Muscle layer of colon (tissue), 2 donors: ENCODE measurements at regions not wholly inside any gene's neighbourhood (a gene's known extent, or its start where the extent isn't known, plus 50 kb on each side); places are given as distances from the start of the nearest gene placed in this dataset.

Source experiments
- H3K27ac ChIP-seq: one replicate; pipeline ENCODE4 v1.7.0; 2013; ENCODE audit warnings: low read depth, mild to moderate bottlenecking, low read length, moderate library complexity
- H3K27me3 ChIP-seq, 2 donors: one replicate each; pipeline ENCODE4 v1.7.0; 2013; ENCODE audit warnings: low read length in 2 of 2, mild to moderate bottlenecking in 2 of 2; ENCODE audit not compliant: insufficient read depth in 2 of 2, control insufficient read depth in 1 of 2
- H3K36me3 ChIP-seq: one replicate; pipeline ENCODE4 v1.7.0; 2013; ENCODE audit warnings: mild to moderate bottlenecking, low read length; ENCODE audit not compliant: insufficient read depth
- H3K4me1 ChIP-seq: one replicate; pipeline ENCODE4 v1.7.0; 2013; ENCODE audit warnings: mild to moderate bottlenecking, low read length; ENCODE audit not compliant: insufficient read depth
- H3K4me3 ChIP-seq, 2 donors: one replicate each; pipeline ENCODE4 v1.7.0; 2013; ENCODE audit warnings: low read length in 2 of 2, low read depth in 1 of 2, mild to moderate bottlenecking in 1 of 2, moderate library complexity in 1 of 2
- H3K9ac ChIP-seq: one replicate; pipeline ENCODE4 v1.7.0; 2013; ENCODE audit warnings: low read length
- H3K9me3 ChIP-seq: one replicate; pipeline ENCODE4 v1.7.0; 2013; ENCODE audit warnings: mild to moderate bottlenecking, low read length
- donor health status: abdominal sarcoma.
- donor health status: Adenocarcinoma of cecum.

DNA sequence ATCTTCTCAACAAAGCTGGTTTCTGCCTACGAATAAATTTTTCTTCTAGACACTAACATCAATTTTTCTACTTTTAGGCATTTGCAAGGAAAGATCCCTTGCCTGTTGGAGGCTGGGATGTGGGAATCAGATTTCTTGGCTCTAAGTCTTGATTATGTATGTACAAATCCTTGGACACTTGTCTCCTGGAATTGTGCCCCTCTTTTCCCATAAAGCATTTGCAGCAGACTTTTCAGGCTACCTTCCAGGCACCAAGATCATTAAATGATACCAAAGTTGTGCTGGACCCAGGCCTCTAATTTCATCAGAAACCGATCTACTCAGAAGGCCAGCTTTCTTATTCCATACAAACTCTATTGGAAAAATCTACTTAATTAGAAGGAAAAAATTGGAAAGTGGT, 339.5 kb upstream of the DIPK2B start:
- H3K27me3 ChIP-seq: peaks cover 0 to 7% of the 10 kb centered on the region in 2 donors
- no peak overlapping the region for H3K9ac ChIP-seq
- no peaks in the 10 kb centered on the region for H3K4me1 ChIP-seq
- no peaks in the 10 kb centered on the region for H3K9me3 ChIP-seq
- no peaks in the 10 kb centered on the region for H3K36me3 ChIP-seq
- H3K4me3 ChIP-seq: no peak overlapping the region
- no peak overlapping the region for H3K27ac ChIP-seq

DNA sequence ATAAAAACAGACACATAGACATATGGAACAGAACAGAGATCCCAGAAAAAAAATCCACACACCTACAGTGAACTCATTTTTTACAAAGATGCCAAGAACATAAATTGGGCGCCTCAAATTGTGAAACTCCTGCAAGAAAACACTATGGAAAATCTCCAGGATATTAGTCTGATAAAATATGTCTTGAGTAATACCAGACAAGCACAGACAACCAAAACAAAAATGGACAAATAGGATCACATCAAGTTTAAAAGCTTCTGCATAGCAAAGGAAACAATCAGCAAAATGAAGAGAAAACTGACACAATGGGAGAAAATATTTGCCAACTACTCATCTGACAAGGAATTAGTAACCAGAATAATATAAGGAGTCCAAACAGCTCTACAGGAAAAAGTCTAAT, 337.3 kb upstream of the DIPK2B start:
- Histone ChIP-seq H3K36me3 (no peaks in the 10 kb centered on the region), H3K4me3 (no peak overlapping the region), H3K27me3 (peaks cover 0 to 3% of the 10 kb centered on the region in 2 donors), H3K9me3 (no peaks in the 10 kb centered on the region), H3K27ac (no peak overlapping the region), H3K9ac (no peak overlapping the region), H3K4me1 (no peaks in the 10 kb centered on the region)

DNA sequence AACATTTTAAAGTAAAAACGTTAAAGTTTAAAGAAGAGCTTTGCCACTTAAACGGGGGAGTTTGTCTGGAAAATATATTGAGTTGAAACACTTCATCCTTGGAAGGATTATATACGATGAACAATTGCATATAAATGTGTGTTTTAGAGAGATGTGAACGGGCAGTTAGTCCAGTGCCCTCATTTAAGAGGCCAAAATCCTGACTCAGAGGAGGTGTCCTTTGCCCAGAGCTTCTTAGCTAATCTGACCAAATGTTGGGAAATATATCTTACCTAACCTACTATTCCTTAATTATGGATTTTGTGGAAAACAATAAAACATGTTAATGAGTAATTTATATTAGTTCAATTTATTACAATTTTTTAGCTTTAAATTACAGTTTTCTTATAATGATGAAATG, 327.2 kb upstream of the DIPK2B start:
- Histone ChIP-seq H3K4me3 (no peak overlapping the region), H3K36me3 (no peaks in the 10 kb centered on the region), H3K27me3 (no peaks in the 10 kb centered on the region), H3K4me1 (no peaks in the 10 kb centered on the region), H3K9ac (no peak overlapping the region), H3K9me3 (no peaks in the 10 kb centered on the region), H3K27ac (no peak overlapping the region)

DNA sequence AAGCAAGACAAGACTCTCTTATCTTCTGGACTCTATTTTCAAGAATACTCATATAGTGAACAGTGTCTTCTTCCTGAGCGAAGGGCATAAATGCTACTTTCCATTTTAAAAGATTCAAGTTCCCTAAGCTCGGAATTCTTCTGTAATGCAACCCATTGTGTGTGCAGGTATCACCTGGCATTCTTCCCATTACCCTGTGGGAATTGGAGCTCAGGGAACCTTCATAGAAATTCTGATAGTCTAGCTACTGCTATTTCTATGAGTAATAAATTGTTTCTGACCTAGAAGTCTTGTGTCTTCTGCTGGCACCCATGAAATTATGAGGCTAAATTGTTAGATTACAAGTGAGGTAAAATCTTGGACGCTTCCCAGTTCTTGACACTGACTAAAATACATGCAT, 324.1 kb upstream of the DIPK2B start:
- H3K9me3 ChIP-seq: no peaks in the 10 kb centered on the region
- H3K27ac ChIP-seq: no peak overlapping the region
- no peak overlapping the region for H3K9ac ChIP-seq
- no peaks in the 10 kb centered on the region for H3K36me3 ChIP-seq
- no peak overlapping the region for H3K4me3 ChIP-seq
- H3K27me3 ChIP-seq: no peaks in the 10 kb centered on the region
- H3K4me1 ChIP-seq: no peaks in the 10 kb centered on the region

DNA sequence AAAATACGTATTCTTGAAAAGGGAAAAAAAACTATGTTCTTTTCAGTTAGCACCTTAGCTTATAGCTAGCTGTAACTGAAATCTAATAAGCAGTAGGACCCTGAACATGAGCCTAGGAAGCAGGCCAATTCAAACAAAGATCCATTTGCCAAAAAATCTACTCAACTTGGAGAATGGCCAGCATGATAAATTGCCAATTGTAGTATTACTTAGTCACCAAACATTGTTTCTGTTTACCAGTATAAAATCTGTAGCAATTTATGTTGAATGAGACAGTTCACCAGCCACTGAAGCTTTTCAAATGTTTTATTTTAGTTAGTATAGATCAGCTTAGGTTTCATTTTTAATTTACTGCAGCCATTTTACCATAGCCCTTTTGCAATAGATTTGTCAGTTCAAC, 323.6 kb upstream of the DIPK2B start:
- Histone ChIP-seq H3K9ac (no peak overlapping the region), H3K36me3 (no peaks in the 10 kb centered on the region), H3K4me3 (no peak overlapping the region), H3K27me3 (no peaks in the 10 kb centered on the region), H3K4me1 (no peaks in the 10 kb centered on the region), H3K27ac (no peak overlapping the region), H3K9me3 (no peaks in the 10 kb centered on the region)

DNA sequence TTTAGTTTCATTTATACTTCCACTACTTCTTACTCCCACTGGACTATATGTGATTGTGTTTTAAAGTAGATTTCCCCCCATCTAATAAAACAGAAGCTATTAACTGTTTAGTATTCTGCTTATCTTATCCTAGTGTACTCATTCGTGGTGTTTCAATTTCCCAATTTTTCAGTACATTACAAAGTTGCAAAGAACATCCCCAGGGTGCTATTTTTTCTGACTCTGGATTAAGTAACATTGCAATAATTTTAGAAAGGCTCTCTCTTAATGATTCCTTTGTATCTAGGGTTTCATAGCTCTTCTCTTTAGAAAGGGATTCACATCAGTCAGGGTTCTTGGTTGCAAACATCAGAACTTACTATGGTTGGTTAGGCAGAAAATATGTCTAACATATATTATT, 317.9 kb upstream of the DIPK2B start:
- Histone ChIP-seq H3K4me1 (peaks cover 19% of the 10 kb centered on the region), H3K36me3 (no peaks in the 10 kb centered on the region), H3K27ac (no peak overlapping the region), H3K27me3 (no peaks in the 10 kb centered on the region), H3K9ac (no peak overlapping the region), H3K9me3 (no peaks in the 10 kb centered on the region), H3K4me3 (no peak overlapping the region)

DNA sequence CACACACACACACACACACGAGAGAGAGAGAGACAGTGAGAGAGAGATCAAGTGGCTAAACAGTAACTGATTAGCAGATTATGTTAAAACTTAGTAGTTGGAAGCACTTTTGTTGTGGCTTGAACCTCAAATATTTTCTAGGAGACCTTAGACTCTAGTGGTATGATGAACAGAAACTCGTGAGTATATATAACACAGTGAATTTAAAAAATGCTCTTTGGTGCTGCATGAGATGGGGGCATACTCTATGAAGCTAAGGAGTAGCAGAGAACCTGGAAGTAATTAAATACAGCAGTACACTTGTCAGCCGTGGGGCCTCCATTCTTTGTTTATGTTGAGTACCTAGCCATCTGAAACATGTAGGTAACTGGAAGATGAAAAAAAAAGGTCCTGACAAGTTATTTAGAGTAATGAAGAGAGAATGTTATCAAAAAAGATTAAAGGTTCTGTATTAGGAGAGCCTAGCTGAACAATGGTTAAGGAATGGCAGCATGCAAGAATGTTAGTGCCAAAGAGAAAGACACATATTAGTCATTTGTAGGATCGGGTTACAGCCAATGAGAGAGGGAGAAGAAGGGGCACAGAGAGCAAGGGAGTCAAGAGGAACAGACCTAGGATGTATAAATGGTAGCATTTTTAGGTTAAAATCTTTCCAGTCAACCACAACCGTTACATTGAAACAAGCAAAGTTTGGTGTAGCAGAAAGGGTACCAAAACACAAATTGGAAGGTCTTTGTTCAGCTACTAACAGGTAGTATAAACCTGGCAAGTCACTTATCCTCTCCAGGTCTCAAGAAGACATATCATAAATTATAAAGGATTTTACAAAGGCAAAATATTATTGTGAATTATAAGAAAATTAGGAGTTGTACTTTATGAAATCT, 316.7 kb upstream of the DIPK2B start:
- H3K4me3 ChIP-seq: no peak overlapping the region
- no peak overlapping the region for H3K9ac ChIP-seq
- no peak overlapping the region for H3K27ac ChIP-seq
- no peaks in the 10 kb centered on the region for H3K9me3 ChIP-seq
- no peaks in the 10 kb centered on the region for H3K36me3 ChIP-seq
- no peaks in the 10 kb centered on the region for H3K27me3 ChIP-seq
- H3K4me1 ChIP-seq: peaks cover 19% of the 10 kb centered on the region

DNA sequence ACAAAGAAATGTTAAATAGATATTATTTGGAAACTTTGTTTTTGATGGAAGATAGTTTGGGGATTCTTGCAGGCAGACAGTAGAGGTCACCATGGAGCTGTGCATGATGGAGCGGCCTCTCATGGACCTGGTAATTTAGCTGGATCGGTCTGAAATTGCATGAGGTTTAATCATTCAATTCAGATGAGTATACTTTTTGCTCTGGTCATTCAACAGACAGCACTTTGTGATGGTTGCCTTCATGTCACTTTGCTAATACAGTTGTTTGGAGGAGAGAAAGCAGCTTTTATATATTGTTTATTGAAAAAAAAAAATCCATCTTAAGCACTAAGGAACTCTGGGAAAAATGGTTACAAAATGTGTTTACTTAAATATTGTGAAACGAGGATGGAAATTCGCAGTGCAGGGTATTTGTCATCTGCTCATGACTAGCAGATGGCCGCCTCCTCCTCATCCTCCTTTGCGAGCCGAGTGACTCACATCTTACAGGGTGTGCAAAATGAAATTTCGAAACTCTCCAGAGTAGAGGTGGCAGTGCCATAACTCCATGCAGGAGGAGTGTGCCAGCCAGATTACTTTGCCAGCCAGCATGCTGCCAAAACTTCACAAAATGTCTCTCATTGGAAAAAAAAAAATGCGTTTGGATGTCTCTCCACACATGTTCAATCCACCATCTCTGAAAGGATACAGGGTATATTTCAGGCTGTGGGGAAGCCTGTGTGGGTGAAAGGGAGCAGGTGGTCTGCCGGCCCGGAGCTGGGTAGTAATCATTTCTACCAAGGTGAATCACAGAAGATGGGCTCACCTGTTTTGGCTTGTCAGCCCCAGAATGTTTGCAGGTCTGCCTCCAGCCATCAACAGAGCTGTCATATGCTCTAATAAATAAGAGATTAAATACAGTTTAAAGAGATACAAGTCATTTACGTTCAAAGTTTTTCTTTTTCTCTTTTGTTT, 314.9 kb upstream of the DIPK2B start:
- no peak overlapping the region for H3K4me3 ChIP-seq

DNA sequence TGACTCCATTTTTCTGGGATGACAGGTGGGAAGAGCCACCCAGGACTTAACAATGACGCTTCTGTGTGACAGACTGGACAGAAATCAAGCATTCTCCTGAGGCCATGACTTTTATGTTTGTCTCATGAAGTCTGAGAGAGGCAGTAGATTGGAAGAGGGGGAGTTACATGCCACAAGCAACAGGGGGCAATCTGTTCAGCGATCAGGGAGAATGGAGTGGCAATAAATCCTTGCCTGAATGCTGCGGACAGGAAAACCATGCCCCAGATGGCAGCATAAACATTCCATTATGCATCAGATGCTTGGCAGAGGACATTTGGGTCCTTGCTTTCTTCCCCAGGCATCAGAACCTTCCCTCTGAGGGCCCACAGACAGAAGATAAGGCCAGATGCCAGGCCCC, 312.4 kb upstream of the DIPK2B start:
- no peak overlapping the region for H3K4me3 ChIP-seq
- no peak overlapping the region for H3K9ac ChIP-seq
- H3K27ac ChIP-seq: no peak overlapping the region
- H3K27me3 ChIP-seq: no peaks in the 10 kb centered on the region
- H3K4me1 ChIP-seq: peaks cover 33% of the 10 kb centered on the region
- no peaks in the 10 kb centered on the region for H3K36me3 ChIP-seq
- H3K9me3 ChIP-seq: no peaks in the 10 kb centered on the region

More for the DNA sequence above, 314.9 kb upstream of the DIPK2B start:
- H3K27me3 ChIP-seq: no peaks in the 10 kb centered on the region
- H3K9me3 ChIP-seq: no peaks in the 10 kb centered on the region
- H3K4me1 ChIP-seq: peaks cover 19% of the 10 kb centered on the region
- H3K9ac ChIP-seq: no peak overlapping the region
- H3K27ac ChIP-seq: no peak overlapping the region
- no peaks in the 10 kb centered on the region for H3K36me3 ChIP-seq

DNA sequence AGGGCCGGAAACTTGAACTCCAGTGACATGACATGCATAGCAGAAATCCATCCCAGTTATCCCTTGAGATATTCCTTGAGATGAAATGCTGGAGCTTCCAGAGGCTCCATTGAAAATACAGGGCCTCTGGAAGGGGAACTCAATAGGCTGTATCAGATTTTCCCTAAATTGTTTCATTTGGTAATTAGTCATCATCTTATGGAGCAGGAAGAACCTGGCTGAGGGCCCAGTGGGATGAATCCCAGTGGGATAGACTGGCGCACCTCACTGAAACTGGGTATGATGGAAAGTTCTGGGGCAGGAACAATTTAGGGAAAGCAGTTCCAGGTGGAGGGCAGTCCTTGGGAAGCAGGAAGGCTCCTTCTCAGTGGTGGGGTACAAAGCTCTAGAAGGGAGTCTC, 307.8 kb upstream of the DIPK2B start:
- Histone ChIP-seq H3K4me1 (peaks cover 44% of the 10 kb centered on the region), H3K4me3 (no peak overlapping the region), H3K27ac (peak overlapping the region; percentile 22), H3K9ac (no peak overlapping the region), H3K36me3 (no peaks in the 10 kb centered on the region), H3K27me3 (no peaks in the 10 kb centered on the region), H3K9me3 (no peaks in the 10 kb centered on the region)

DNA sequence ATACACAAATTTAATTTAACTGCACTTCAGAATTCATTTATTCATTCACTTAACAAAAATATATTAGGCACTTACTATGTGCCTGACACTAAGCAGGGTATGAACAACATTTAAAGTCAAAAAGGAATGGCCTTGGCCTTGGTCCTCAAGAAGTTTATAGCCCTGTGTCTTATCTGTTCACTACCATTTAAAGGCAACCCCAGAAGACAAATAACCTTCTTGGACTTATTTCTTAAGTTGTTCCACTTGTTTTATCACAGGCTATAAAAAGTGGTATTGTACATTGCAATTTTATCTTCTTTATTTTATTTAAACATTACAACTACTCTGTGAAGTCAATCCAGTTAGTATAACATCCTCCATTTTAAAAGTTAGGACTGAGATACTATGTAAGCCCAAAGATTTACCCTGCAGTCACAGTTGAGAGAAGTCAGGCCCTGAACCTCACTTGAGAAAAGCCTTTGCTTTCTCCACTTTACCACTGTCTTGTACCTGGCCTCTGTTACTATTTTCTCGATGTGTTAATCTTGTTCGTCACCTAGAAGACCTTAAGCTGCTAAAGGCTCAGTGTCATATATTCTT, 305.6 kb upstream of the DIPK2B start:
- Histone ChIP-seq H3K4me3 (no peak overlapping the region), H3K27ac (peak overlapping the region; percentile 50), H3K27me3 (no peaks in the 10 kb centered on the region), H3K4me1 (peaks cover 44% of the 10 kb centered on the region), H3K36me3 (no peaks in the 10 kb centered on the region), H3K9me3 (no peaks in the 10 kb centered on the region), H3K9ac (no peak overlapping the region)
